IPS-NIHi7 (cell line): ENCODE measurements at regions not wholly inside any gene's neighbourhood (a gene's known extent, or its start where the extent isn't known, plus 50 kb on each side); places are given as distances from the start of the nearest gene placed in this dataset.

ENCODE experiments used
- DNase-seq: peaks from one replicate; pipeline ENCODE4 v3.0.0; 2012; ENCODE audit warnings: mixed read lengths; ENCODE audit errors: extremely low spot score

- DNase-seq = no peak
Measured at GRCh38 chr13:52975969-52976368, 52.6 kb upstream of the OLFM4 start.

GRCh38 chr13:52975161-52975560 is 53.5 kb upstream of the OLFM4 start:
- DNase-seq = no peak

DNA sequence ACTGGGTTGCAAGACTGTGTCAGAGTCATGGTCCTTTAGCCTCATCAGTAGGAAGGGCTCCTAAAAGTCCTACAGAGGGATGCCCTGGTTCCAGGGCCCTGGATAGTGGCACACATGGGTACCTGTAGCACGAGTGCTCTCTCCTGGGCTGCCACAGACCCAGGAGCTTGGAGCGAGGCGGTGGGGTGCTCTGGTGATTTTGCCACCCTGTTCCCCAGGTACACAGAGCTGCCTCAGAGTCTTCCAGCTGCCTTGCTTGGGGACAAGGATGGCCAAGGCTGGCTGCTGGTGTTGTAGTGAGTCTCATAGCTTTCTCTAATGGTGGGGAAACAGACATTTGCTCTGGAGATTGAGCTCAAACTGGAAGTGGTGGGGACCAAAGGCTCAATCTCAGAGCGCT is 53.9 kb upstream of the OLFM4 start:
- no peak for DNase-seq

GRCh38 chr13:52969373-52969772 is 59.2 kb upstream of the OLFM4 start:
- DNase-seq = no peak

DNA sequence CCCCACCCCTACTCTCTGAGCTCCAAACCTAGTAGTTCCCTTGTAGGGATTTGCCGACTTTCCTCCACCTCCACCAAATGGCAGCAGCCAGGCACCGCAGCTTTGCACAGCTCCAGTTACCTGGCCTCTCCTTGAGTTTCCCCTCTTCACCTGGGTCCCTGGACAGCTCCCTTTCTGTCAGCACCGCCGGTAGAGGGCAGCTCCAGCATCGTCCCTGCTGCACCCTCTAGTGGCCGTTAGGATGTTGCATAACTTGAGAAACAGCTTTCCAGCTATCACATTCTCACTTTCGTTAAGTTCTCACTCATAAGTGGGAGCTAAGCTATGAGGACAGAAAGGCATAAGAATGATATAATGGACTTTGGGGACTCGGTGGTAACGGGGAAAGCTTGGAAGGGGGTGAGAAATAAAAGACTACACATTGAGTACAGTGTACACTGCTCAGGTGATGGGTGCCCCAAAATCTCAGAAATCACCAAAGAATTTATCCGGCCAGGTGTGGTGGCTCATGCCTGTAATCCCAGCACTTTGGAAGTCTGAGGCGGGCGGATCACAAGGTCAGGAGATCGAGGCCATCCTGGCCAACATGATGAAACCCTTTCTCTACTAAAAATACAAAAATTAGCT is 60.4 kb upstream of the OLFM4 start:
- peak; percentile 97 for DNase-seq

- DNase-seq = no peak
Measured at GRCh38 chr13:52961987-52962386, 66.6 kb upstream of the OLFM4 start.

DNA sequence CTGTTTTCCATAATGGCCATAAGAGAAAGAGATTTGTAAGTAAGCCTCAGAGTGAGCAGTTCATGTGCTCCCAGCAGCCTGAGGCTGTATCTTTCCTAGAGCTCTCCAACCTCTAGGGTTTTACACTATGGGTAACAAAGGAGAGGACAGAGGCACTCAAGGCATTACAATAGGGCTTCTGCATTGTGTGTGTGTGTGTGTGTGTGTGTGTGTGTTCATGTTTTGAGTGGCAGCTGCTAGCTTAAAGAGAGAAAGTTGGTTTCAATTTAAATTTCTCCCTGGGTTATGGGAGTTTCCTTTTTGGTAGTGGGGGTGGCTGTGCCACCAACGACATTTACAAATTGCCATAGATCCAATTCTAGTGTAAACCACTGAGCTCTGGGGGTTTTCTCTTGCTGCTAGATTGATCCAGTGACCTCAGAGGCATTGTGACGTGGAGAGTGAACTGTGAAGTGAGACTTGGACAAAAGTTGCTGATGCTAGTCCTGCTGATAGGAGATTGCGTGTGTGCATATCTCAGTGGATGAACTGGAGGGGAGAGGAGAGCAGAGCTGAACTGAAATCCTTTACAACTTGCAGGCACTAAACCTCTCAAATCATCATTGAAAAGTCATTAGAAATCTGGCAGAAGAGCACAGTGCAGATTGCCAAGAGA is 67.2 kb upstream of the OLFM4 start:
- no peak for DNase-seq

- peak; percentile 73 for DNase-seq
Measured at GRCh38 chr13:52955472-52955874, 73.1 kb upstream of the OLFM4 start.

DNA sequence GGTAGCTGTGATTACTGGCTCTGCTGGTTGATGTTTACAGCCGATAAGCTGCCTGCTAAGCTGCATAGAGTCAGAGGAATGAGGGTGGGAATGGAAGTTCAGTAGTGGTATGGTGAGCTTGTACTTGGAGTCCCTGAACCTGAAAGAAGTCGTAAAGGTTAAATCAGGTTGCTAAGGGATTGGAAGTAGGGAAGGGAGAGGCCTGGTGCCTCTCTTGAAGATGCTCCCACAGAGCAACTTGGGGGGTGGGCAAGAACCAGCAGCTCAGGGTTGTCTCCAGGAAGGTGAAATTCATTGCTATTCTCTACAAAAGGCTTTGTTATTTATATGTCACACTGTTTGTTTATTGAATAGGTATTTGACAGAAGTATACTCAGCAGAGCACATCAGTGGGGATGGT is 73.8 kb upstream of the OLFM4 start:
- DNase-seq = peak; percentile 52

DNA sequence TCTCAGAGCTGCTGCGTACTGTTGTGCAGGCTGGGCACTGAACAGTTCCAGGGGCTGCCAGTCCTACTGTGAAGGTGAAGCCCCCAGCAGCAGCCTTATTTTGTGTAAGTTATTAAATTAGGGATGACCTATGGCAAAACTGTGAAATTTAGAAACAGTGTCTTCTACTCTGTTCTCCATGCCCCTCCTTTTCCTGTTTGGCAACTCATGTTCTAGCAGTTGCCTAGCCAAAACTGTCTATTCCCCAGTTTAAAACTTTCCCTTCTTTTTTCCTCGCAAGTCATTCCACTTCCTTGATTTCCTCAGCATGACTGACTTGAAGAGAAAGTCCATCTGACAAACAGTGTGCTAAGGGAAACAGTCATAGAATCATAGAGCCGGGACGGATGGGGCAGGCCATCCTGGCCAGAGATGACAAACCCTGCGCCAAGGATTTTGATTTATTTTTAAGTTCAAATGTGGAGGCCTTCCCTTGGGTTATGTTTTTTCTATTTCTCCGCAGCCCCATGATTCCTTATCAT is 78.1 kb upstream of the OLFM4 start:
- DNase-seq = no peak

DNA sequence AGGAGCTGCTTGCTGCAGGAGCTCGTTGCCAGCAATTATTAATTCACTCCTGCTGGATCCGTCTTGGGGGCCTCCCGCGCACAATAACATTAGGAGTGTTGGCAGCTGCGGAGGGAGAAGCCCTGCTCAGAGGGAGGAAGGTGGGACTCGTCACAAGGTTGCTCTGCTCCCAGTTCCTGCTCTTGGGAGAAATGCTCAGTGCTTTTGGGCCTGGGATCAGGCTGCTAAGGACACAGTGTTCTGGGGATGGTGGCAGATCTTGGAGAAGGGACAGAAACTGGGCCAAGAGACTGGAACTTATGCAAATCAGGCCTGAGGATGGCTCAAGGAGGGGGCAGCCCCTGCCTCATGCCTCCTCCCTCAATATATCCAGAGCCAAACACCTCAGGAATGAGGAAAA is 78.9 kb upstream of the OLFM4 start:
- DNase-seq = no peak

DNA sequence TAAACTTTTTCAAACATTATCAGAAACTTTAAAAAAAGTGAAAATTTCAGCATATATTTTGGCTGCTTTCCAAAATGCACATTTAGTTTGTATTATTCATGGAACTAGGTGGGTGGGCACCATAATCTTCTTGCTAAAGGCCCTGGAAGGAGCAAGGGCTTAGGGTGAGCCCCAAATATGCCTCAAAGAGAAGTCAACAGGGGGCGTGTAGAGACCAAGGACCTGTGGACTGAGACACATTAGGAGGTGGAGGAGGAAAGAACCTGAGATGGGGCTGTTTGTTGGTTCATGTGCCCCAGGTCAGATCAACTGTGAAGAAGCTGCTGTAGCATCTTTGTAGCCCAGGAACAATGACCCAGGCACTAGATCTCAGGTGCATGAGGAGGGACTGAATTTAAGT is 79.6 kb upstream of the OLFM4 start:
- DNase-seq = no peak

- DNase-seq = no peak
Measured at GRCh38 chr13:52947921-52948373, 80.7 kb upstream of the OLFM4 start.

GRCh38 chr13:52945348-52945747 is 83.3 kb upstream of the OLFM4 start:
- no peak for DNase-seq

- DNase-seq = no peak
Measured at GRCh38 chr13:52944697-52945096, 83.9 kb upstream of the OLFM4 start.

DNA sequence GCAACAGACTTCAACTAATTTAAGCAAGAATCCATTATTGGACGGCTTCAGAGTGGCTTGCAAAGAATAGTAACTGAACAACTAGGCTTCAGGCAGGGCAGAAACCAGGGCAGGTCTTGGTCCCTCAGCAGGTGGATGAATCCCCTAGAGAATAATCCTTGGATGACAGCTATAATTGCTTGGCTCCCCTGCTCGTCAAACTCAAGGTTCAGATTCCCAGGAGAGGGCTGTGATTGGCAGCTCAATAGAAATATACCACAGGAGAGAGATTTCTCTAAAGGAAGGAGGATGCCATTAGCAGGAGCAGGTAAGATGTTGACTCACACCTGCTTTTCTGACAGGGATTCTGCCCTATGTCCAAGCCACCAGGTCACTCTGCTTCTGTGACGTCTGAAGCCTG is 89.6 kb upstream of the PCDH8 start:
- no peak for DNase-seq

DNA sequence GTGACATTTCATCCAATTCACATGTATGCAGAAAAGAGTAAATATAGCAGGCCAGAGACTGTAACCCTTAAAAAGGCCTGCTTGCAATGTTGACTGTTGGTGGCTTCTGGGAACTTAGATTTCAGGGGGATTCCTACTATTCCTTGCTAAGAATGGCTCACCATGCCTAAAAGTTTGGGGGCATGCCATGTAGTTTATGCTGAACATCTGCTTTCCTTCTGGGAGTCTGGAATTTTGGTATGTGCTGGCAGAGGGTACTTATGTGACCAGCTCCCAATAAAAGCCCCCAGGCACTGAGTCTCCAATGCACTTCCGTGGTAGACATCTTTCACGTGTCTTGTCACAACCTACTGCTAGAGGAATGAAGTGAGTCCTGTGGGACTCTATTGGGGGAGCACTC is 88.4 kb upstream of the PCDH8 start:
- no peak for DNase-seq

GRCh38 chr13:52934258-52934657 is 85.8 kb upstream of the PCDH8 start:
- no peak for DNase-seq

GRCh38 chr13:52933547-52934210 is 85.2 kb upstream of the PCDH8 start:
- DNase-seq = no peak

GRCh38 chr13:52933099-52933498 is 84.7 kb upstream of the PCDH8 start:
- DNase-seq = no peak

GRCh38 chr13:52932649-52933048 is 84.2 kb upstream of the PCDH8 start:
- no peak for DNase-seq

DNA sequence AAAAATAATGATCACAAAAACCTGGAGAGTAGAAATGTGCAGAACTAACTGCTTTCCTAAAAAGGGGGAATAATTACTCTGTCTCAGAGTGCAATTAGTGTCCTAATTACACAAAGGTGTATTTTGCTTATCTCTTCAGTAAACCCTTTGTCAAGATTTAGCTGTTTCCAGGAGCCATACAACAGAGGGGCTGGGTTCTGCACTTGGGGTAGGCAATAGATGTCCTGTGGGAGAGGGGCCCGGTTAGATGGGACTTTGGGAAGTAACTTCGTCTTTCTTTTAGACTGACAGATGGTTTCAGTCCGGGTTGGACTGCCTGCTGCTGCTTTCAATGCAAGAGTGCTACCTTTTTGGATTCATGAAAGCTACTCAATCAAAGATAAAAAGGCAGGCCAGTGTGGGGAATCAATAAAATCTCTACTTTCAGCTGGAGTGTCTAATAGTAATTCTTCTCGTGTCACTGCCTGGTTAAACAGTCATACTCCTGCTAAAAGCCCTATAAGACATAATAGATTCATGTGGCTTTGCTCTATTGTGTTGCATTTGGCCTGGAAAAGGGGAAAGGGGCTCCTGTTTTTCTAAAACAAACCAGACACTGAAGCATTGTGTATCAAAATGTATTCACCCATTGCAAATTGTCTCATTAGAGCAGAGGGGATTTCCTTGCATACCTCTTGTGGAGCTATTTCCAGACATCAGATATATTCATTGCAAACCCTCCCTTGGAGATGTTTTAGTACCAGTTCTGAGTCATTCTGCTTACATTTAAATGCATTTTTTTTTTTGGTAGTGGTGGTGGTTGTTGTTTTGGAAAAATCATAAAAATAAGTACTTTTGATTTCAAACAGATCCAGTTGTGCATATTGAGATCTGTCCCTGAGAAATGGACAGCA is 83.3 kb upstream of the PCDH8 start:
- no peak for DNase-seq
